GM19025 (cell line): ENCODE measurements at regions not wholly inside any gene's neighbourhood (a gene's known extent, or its start where the extent isn't known, plus 50 kb on each side); places are given as distances from the start of the nearest gene placed in this dataset.

Experiments
- ATAC-seq: cut with Tn5 transposase; IDR thresholded peaks from one replicate; pipeline ENCODE4 v1.9.1; 2021; ENCODE audit warnings: mild to moderate bottlenecking, low read depth, moderate library complexity; ENCODE audit not compliant: unreplicated experiment

DNA sequence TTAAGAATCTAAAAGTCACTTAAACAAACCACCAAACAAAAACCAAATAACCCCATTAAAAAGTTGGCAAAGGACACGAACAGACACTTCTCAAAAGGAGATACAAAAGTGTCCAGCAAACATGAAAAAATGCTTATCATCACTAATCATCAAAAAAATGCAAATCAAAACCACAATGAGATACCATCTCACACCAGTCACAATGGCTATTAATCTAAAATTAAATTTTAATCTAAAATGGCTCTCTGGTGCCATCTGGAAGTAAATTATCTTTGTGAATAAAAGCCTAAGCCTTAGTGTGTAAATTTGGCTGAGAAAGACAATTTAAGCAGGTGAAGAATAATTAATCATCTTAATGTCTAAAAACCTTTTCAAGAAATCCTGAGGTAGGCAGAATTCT, 204.5 kb upstream of the PPFIA2 start:
- ATAC-seq, result no peak

DNA sequence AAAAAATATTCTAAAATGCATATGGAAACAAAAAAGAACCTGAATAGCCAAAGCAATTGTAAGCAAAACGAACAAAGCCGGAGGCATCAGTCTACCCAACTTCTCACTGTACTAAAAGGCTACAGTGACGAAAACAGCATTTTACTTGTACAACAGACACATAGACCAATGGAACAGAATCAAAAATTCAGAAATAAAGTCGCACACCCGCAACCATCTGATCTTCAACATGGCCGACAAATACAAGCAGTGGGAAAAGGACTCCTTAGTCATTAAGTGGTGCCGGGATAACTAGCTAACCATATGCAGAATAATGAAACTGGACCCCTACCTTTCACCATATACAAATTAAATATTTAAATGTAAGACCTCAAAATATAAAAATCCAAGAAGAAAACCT, 203.9 kb upstream of the PPFIA2 start:
- no peak for ATAC-seq

DNA sequence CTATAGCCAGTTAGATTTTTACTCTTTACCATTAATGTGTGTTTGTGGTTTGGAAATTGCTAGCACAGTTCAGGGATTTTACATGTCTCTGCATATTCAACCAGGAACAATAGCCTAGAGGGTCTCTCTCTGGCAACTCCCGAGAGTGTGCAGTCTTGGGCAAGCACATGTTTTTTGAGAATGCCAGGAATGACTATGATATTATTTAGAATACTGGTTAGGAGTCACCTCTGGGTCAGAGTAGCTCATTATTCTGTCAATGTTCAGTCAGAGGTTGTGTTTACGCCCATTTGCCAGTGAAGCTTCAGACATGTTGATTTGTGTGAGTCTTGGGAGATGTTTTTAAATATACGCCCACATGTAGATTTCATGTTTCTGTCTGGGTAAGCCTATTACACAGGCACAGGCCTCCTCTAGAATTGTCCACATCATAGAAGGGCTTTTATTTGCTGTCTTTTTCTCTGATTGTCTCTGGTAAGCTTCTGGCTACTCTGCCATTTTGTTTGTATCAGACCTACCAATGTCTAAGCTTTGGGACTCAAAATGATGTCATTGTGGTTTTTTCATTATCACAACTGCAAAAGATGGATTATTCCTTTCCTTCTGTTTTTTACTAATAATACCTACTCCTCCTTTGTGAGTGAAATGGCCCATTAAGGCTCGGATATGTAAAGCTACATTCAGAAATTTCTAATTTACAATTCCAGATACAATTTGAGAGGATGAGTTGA, 203.1 kb upstream of the PPFIA2 start:
- no peak for ATAC-seq

DNA sequence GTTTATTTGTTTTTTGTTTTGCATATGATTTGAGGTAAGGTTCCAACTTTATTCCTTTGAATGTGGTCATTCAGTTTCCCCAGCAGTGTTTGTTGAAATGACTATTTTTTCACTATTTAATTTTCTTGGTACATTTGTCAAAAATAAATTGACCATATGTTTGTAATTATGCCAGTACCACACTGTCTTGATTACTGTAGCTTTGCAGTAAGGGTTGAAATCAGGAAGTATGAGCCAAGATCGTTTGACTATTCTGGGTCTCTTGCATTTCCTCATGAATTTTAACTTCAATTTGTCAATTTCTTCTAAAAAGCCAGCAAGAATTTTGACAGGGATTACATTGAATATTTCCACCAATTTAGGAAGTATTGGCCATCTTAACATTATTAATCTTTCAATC, 199.3 kb upstream of the PPFIA2 start:
- ATAC-seq, result no peak

DNA sequence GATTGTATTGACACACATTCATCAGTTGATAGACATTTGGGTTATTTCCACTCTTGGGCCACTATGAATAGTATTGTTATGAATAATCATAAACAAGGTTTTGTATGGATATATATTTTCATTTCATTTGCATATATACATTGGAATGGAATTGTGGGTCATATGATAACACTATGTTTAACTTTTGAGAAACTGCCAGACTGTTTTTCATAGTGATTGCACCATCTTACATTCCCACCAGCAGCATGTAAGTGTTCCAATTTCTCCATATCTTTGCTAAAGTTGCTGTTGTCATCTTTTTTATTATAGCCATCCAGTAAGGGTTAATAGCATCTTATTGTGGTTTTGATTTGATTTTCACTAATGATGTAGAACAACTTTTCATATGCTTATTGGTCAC, 198.5 kb upstream of the PPFIA2 start:
- ATAC-seq, result no peak

DNA sequence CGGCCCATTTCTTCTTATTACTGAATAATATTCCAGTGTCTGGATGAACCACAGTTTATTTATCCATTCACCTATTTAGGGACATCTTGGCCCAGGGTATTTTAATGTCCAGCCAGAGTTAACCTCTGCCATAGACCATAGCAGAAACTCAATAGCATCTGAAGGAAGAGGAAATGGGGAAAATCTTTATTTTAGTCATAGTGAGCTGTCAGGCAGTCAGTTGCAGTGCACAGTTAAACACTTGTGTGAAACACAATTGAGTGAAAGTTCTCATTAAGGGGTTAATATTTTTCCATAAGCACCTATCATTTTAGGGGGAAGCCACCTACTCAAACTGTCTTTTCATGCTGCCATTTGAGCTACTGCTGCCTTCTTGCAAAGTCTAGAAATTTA, 197.3 kb upstream of the PPFIA2 start:
- no peak for ATAC-seq

DNA sequence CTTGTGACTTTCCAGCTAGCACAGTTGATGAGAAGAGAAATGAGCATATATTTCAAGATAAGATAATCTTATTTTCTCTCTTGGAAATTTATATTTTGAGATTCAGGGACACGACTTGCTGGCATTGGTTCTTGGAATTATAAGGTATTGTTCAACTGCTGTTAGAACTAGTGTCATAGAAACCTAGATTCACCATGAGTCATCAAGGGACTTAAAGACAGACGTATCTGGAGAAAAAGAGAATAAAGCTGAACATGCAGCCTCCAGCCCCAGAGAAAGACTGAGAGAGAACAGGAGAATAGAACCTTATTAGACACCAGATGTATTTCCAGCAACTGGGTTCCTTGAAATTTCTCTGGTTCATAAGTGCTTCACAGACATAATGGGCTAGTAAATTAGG, 194.4 kb upstream of the PPFIA2 start:
- ATAC-seq, result no peak

DNA sequence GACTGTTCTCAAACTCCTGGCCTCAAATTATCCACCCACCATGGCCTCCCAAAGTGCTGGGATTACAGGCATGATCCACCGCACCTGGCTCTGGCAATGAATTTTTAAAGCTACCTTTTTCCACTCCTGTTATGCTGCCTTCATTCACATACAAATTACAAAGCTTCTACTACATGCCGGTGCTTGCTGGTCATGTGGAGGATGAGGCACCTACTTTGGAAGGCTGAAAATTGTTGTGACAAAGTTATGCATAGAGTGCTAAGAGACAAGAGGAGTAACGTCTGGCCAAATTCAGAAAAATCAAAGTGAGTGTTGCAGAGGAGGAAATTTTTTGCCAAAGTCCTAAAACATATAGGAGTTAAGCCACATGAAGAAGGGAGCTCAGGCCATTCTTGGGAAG, 191.7 kb upstream of the PPFIA2 start:
- ATAC-seq, result no peak

DNA sequence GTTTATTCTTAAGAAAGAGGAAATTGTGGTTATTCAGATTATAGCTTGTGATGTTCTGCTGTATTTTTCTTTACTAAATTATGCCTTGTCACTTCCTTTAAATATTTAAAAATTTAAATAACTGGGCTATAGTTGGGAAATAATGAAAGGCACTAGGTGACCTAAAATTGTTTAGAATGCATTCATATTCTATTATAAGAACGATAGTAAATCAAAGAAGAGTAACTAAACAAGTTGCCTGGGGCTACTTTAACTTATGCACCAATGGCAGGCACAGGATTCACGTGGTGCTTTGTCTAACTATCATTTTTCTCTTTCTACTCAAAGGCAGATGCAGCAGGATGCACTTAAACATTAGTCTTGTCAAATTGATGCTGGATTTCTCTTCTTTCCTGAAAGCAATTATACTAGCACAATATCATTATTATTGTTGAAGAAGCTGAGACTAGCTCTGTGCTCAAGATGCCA, 190.7 kb upstream of the PPFIA2 start:
- no peak for ATAC-seq

DNA sequence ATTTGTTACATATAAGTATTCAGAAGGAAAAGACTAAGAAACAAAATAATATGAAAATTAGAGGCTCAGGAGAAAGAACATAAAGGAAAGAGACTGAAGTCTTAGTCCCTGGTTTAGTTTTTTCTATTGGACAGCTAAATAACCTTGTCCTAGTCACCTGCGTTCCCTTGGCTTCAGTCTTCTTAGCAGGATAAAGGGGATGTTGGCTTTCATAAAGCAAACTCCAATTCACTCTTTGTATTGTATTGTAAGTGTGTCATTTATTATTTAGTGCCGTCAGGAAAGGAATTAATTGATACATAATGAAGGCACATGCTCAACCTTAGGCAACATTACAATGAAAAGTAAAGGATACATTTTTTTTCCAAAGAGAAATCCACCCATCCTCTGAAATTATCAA, 190.3 kb upstream of the PPFIA2 start:
- ATAC-seq, result no peak

DNA sequence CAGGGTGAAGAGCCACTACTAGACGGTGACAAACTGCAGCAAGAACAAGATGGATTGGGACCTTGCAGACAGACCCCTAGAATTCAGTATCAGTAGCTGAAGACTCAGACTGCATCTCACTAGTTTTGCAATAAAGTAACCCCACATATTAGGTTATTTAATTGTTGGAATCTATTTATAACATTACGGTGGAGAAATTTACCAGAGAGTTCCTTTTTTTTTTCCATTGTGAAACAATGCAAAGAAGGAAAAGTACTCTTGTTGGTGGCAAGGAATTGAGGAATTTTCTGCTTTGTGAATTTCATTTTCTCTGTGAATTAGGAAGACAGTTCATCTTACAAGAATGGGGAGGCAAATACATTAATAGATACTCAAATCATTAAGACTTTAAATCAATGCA, 185.7 kb upstream of the PPFIA2 start:
- ATAC-seq, result no peak

DNA sequence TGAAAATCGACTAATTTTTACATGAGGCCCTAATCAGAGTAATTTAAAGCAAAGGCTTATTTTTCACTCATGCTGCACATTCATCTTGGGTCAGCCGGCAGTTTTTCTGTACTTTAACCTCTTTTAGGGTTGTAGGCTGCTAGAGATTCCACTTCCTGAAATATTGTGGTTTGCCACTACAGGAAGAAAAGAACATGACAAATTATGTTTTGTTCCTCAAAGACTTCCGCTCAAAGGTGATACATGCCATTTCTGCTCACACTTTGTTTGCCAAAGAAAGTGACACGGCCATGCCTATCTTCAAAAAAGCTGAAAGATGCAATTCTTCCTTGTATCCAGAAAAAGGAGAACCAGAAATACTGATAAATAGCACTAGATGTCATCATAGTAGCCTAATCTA, 183.4 kb upstream of the PPFIA2 start:
- peak; percentile 55 for ATAC-seq

DNA sequence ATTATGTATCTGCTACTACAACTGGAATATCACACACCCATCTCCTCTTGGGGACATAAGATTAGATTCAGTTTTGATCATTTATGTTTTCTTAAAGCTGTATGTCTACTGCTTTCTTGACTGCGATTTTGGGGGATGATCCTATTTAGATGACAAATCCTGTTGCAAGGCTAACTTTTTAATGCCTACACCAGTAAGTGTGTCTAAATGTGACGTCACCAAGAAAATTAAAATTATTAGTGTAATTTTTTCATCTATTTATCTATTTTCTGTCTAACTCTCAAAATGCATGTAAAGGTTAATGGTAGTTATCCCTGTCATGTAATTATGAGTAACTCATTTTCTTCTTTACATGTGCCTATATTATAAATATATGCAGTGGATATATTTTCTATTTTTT, 170.9 kb upstream of the PPFIA2 start:
- no peak for ATAC-seq

DNA sequence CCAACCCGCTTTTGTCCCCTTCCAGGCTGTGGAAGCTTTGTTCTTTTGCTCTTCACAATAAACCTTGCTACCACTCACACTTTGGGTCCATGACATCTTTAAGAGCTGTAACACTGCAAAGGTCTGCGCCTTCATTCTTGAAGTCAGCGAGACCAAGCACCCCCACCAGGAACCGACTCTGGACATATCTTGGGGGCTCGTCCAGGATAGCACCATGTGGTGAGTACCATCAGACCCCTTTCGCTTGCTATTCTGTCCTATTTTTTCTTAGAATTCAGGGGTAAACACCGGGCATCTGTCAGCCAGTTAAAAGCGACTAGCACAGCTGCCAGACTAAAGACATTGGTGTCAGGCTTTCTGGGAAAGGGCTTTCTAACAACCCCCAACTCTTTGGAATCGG, 137.6 kb upstream of the PPFIA2 start:
- no peak for ATAC-seq

DNA sequence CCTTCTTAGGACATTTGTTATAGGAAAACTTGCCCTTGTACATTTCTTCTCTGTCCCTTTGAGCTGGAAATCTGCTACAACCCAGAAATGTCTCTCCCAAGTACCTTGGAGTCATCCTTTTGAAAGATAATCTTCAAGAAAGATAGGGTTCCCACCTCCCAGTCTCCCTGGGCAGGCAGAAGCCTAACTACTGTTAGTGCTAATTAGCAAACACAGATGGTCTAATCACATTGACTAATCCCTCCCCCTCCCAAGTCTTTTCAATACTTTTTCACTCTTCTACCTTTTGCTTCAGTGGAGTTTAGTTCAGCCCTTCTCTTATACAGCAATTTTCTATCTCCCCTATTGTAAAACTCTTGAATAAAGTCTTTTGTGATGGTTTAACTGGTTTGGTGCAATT, 129.8 kb upstream of the PPFIA2 start:
- no peak for ATAC-seq

DNA sequence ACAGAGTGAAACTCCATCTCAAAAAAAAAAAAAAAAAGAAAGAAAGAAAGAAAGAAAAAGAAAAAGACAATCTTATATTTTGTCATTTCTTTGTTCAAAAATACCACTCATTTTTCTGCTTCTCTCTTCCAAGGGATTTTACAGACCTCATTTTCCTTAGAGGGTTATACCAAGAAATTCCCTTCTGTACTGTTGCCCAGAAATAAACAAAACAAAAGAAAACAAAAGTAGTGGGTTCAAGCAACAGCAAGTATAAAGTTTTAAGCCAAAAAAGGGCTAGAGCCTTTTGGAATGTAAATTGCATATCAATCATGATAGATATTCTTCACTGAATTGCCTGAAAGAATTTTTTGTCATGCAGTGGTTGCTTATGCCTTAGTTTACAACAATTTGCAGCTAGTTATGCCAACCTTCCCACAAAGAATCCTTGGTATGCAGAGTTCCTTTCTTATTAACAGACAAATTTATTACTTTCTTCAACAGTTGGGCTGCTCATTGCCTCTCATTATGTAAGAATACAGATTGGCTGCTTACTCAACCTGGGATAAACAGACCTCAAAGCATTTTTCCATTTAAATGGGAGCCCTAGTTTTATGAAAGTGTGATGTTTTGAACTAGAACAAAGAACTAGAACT, 129.1 kb upstream of the PPFIA2 start:
- no peak for ATAC-seq

DNA sequence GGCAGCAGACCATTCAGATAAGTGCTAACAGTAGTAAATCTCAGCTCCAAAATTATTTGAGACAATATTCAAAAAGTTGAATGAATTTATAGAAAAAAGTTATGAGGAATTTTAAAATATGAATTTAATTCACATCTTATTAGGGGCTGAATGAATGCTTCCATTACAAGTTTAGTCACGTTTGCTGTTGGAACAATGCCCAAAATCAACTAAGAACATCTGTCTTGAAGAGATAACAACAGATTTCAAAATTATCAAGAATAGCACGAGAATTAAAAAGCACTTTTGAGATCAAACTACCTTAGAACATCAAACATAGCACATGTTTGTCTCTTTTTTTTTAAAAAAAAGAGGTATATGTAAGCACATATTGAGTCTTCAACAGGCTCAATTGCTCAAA, 115.4 kb upstream of the PPFIA2 start:
- no peak for ATAC-seq

DNA sequence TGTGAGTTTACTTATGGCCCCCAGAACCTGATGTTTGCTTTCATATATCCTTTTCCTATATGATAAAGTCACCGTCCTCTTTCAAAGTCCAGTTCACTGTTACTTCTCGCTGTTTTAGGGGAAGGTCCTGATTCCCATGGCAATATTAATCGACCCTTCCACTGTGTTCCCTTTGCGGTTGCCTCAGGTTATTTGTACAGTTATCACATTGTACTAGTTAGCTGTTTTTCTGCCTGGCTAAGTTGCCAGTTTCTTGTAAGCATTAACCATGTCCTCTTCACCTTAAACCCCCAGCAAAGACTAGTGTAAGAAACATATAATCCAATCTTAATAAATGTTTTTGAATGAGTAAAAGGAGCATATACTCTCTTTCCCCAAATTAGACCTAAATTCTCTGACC, 115.0 kb upstream of the PPFIA2 start:
- ATAC-seq, result no peak

DNA sequence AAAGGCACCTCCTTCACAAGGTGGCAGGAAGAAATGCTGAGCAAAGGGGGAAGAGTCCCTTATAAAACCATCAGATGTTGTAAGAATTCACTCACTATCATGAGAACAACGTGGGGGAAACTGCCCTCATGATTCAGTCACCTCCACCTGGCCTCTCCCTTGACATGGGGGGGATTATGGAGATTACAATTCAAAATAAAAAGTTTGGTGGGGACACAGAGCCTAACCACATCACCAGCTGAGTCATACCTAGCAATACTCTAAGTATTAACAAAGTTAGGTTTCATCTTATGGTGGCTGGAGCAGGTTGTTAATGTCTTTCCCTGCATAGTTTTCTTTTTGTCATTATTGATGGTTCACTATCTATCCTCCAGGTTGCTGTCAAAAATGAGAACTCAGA, 113.2 kb upstream of the PPFIA2 start:
- no peak for ATAC-seq

DNA sequence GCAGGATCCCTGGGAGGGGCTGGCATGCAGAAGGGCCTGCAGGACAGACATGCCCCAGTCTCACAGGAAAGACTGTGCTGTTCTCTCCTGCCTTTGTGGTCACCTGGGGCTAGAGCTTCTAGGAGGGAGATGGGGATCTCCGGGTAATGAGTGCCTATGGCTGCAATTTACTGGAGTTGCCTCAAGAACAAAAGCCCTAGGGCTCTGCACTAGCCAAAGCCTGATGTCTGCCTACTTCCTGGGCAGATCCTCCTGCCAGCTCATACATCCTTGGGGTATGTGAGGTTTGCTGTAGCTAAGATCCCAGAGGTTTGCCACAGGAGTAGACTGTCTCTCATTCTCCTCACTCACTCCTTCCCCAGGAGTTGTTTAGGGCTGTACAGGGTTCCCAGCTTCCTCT, 106.9 kb upstream of the PPFIA2 start:
- ATAC-seq, result no peak

DNA sequence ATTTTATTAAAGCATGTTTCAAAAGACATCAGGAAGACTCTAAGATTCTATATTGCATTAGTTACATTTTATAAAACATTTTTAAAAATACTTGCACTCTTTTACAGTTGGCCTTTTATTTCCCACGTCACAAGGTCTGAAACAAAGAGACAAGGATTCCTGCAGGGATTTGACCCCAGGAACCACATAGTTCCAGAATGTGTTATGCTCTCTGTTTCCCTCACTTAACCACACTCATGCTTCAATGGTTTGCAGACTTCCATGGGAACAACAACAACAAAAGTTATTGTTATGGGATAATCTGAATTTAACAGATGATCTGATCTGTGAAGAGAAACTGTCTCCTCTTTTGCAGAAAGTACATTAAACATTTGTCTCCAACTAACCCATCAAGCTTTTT, 104.3 kb upstream of the PPFIA2 start:
- ATAC-seq, result no peak

DNA sequence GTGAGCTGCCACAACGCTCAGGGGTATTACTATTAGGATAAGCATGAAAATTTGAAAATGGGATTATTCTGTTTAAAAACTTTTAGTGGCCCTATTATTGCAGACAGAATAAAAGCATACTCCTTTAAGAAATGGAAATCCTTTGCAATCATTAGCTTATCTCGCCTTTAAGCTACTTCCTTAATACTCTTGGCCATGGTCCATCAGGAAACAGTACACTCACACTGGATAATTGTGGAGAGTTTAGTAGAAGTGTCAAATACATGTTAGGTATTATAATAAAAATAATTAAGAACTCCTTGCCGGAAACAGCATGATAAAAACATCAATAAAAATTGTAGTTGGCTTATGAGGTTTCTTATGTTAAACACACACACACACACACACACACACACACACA, 100.4 kb upstream of the PPFIA2 start:
- ATAC-seq, result no peak

DNA sequence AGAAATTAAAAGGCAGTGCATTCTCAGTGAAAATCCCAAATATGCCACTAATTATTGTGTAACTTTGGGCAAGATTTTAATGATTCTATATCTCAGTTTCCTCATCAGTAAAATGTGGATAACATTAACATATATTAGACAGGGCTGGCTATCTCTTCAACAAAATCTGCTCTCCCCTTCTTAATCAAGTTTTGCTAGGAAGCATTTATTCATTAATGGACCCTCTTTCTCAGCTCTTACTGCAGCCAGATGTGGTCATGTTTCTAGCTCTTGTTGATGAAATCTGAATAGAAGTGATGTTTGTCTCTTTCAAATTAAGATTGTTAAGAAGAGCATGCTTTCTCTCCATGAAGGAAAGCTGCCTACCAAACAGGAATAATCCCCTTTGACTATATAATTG, 84.4 kb upstream of the PPFIA2 start:
- ATAC-seq, result no peak
